HG03175 (cell line): ENCODE measurements at regions not wholly inside any gene's neighbourhood (a gene's known extent, or its start where the extent isn't known, plus 50 kb on each side); places are given as distances from the start of the nearest gene placed in this dataset.
"Not testable (repeated sequence)": the region's sequence is repeated elsewhere in the genome, so short reads cannot be mapped to it uniquely, and the experiment has no call there.

Source experiments
- ATAC-seq: cut with Tn5 transposase; IDR thresholded peaks from one replicate; pipeline ENCODE4 v1.9.1; 2021; ENCODE audit warnings: mild to moderate bottlenecking, moderate library complexity; ENCODE audit not compliant: unreplicated experiment

GRCh38 chr2:75390169-75390568, 170.6 kb downstream of the EVA1A start:
- ATAC-seq: no peak

GRCh38 chr2:75389271-75389670, 171.5 kb downstream of the EVA1A start:
- ATAC-seq: no peak

GRCh38 chr2:75381032-75381431, 179.7 kb downstream of the EVA1A start:
- no peak for ATAC-seq

- ATAC-seq: no peak
Measured at GRCh38 chr2:75379476-75380210, 180.3 kb upstream of the TACR1 start.

- no peak for ATAC-seq
Measured at GRCh38 chr2:75375646-75376582, 176.6 kb upstream of the TACR1 start.

GRCh38 chr2:75374414-75374957, 175.2 kb upstream of the TACR1 start:
- ATAC-seq: not testable (repeated sequence)

GRCh38 chr2:75367401-75367800, 168.1 kb upstream of the TACR1 start:
- ATAC-seq: no peak

- no peak for ATAC-seq
Measured at GRCh38 chr2:75361486-75361885, 162.2 kb upstream of the TACR1 start.

- no peak for ATAC-seq
Measured at GRCh38 chr2:75360945-75361344, 161.6 kb upstream of the TACR1 start.

- ATAC-seq: no peak
Measured at GRCh38 chr2:75356865-75357264, 157.5 kb upstream of the TACR1 start.

- no peak for ATAC-seq
Measured at GRCh38 chr2:75353131-75353530, 153.8 kb upstream of the TACR1 start.

- ATAC-seq: no peak
Measured at GRCh38 chr2:75348307-75348706, 149.0 kb upstream of the TACR1 start.

GRCh38 chr2:75344146-75344545, 144.8 kb upstream of the TACR1 start:
- no peak for ATAC-seq

GRCh38 chr2:75342504-75343175, 143.3 kb upstream of the TACR1 start:
- ATAC-seq: peak; percentile 84

GRCh38 chr2:75340560-75340959, 141.2 kb upstream of the TACR1 start:
- no peak for ATAC-seq

- no peak for ATAC-seq
Measured at GRCh38 chr2:75338461-75338860, 139.1 kb upstream of the TACR1 start.

GRCh38 chr2:75337619-75338018, 138.3 kb upstream of the TACR1 start:
- no peak for ATAC-seq

- ATAC-seq: no peak
Measured at GRCh38 chr2:75337016-75337415, 137.7 kb upstream of the TACR1 start.

- ATAC-seq: no peak
Measured at GRCh38 chr2:75336451-75336850, 137.1 kb upstream of the TACR1 start.

GRCh38 chr2:75334076-75334475, 134.8 kb upstream of the TACR1 start:
- no peak for ATAC-seq

GRCh38 chr2:75333646-75334045, 134.3 kb upstream of the TACR1 start:
- ATAC-seq: no peak
